HG02885 (cell line): ENCODE measurements at regions not wholly inside any gene's neighbourhood (a gene's known extent, or its start where the extent isn't known, plus 50 kb on each side); places are given as distances from the start of the nearest gene placed in this dataset.

Experiments used
- ATAC-seq: cut with Tn5 transposase; IDR thresholded peaks from one replicate; pipeline ENCODE4 v1.9.1; 2021; ENCODE audit warnings: mild to moderate bottlenecking; ENCODE audit not compliant: unreplicated experiment, poor library complexity

GRCh38 chr4:36492041-36492440 is 210.6 kb downstream of the DTHD1 start:
- no peak for ATAC-seq

- ATAC-seq = no peak
Measured at GRCh38 chr4:36492590-36492989, 211.2 kb downstream of the DTHD1 start.

GRCh38 chr4:36493251-36493650 is 211.8 kb downstream of the DTHD1 start:
- ATAC-seq = no peak

GRCh38 chr4:36494016-36494415 is 212.6 kb downstream of the DTHD1 start:
- no peak for ATAC-seq

GRCh38 chr4:36494747-36495146 is 213.3 kb downstream of the DTHD1 start:
- peak; percentile 55 for ATAC-seq

GRCh38 chr4:36502350-36502749 is 220.9 kb downstream of the DTHD1 start:
- no peak for ATAC-seq

GRCh38 chr4:36508394-36508793 is 227.0 kb downstream of the DTHD1 start:
- no peak for ATAC-seq

GRCh38 chr4:36509845-36510244 is 228.4 kb downstream of the DTHD1 start:
- no peak for ATAC-seq

GRCh38 chr4:36511785-36512184 is 230.4 kb downstream of the DTHD1 start:
- ATAC-seq = no peak

GRCh38 chr4:36516522-36517095 is 235.2 kb downstream of the DTHD1 start:
- ATAC-seq = no peak

GRCh38 chr4:36523182-36523581 is 241.8 kb downstream of the DTHD1 start:
- ATAC-seq = no peak

- no peak for ATAC-seq
Measured at GRCh38 chr4:36532670-36533379, 251.4 kb downstream of the DTHD1 start.

- no peak for ATAC-seq
Measured at GRCh38 chr4:36533944-36534343, 252.5 kb downstream of the DTHD1 start.

- ATAC-seq = no peak
Measured at GRCh38 chr4:36547383-36547782, 266.0 kb downstream of the DTHD1 start.

- no peak for ATAC-seq
Measured at GRCh38 chr4:36549252-36549651, 267.8 kb downstream of the DTHD1 start.

GRCh38 chr4:36549992-36550391 is 268.6 kb downstream of the DTHD1 start:
- no peak for ATAC-seq

GRCh38 chr4:36551697-36552214 is 270.3 kb downstream of the DTHD1 start:
- peak; percentile 92 for ATAC-seq

- no peak for ATAC-seq
Measured at GRCh38 chr4:36553029-36553428, 271.6 kb downstream of the DTHD1 start.

GRCh38 chr4:36553453-36553852 is 272.0 kb downstream of the DTHD1 start:
- no peak for ATAC-seq

- no peak for ATAC-seq
Measured at GRCh38 chr4:36556984-36557383, 275.6 kb downstream of the DTHD1 start.

- ATAC-seq = no peak
Measured at GRCh38 chr4:36568575-36568974, 287.2 kb downstream of the DTHD1 start.

GRCh38 chr4:36573441-36573840 is 292.0 kb downstream of the DTHD1 start:
- no peak for ATAC-seq
